NCI-H187 (cell line): ENCODE measurements at regions not wholly inside any gene's neighbourhood (a gene's known extent, or its start where the extent isn't known, plus 50 kb on each side); places are given as distances from the start of the nearest gene placed in this dataset.
"Not testable (repeated sequence)": the region's sequence is repeated elsewhere in the genome, so short reads cannot be mapped to it uniquely, and the experiment has no call there.

Source experiments
- DNase-seq, 2 experiments: peaks; one replicate each; lab custom pipeline; 2025; lab: John Stamatoyannopoulos, UW

DNA sequence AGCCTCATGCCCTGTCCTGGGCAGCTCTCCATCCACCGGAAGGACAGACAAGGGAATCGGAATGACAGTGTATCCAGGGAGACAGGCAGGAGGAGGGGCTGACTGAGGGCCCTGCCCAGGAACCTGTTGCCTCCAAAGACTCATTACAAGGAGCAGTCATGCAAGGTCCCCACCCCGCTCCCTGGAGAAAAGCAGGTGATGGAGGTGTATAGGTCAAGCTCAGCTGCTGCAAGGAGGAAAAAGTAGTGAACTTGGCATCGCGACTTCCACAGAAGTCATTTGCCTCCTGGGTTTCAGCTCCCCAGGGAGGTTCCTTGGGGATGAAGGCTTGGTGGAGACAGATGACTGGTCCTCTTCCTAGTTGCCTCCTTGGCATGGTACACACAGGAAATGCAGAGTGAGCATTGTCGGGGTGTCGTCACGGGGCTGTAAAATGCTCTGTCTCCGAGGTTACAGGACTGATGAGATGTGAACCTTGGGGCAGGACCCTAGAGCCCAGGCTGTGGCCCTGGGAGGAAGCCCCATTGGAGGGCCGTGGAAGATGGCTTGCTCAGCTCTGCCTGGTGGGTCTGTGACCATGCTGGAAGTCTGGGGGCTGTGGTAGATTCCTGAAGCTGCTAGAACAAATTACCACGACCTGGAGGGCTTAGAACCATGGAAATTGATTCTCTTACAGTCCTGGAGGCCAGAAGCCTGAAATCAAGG is 219.6 kb upstream of the C1orf174 start:
- no peak for DNase-seq

DNA sequence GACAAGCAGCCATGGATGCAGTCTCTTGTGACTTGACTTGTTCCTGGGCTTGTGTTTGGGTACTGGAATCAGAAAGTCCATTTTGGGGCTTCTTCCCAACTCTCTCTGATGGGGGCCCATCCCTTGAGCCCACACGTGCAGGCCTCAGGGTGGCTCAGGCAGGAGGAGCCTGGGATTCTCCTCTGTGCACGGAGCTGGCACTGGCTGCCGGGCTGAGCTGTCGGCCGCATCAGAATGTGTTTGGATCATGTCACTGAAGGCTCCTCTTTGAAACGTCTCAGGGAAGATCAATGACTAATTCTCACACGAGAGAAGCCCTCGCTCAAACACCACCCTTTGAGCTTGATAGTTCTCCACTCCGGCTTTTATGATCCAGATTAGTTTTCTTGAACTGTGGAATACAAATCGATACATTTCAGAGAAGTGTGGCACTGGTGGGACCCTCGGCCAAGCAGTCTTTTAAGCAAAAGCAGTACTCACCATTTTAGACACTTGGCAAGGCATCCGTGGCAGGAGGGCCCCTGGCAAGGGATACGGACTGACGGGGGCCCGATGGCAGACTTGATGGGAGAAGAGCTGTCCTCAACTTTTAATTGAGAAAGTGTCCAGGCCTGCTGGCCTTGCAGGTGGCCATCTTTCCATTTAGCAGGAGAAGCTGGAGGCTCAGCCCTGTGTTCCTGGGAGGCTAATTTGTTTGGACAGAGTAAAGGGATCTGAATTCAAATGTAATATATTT is 220.7 kb upstream of the C1orf174 start:
- DNase-seq: no peak

DNA sequence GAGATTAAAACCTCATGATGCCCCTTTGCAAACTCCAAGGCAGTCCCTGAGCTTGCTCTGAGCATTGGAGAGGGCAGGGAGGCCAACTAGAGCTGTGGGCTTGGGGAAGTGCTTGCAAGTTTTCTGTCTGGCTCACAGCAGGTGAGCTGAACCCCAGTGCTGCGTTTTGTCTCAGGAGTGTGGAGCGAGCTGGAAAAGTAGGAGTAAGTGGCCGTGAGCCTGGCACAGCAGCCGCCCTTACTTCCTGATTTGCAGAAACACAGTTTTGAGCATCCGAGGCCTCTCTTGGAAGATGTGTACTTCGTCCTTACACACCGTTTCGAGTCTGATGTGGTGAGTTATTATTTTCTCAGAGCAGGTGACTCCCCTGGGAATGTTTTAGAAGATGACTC is 221.2 kb upstream of the C1orf174 start:
- no peak for DNase-seq

DNA sequence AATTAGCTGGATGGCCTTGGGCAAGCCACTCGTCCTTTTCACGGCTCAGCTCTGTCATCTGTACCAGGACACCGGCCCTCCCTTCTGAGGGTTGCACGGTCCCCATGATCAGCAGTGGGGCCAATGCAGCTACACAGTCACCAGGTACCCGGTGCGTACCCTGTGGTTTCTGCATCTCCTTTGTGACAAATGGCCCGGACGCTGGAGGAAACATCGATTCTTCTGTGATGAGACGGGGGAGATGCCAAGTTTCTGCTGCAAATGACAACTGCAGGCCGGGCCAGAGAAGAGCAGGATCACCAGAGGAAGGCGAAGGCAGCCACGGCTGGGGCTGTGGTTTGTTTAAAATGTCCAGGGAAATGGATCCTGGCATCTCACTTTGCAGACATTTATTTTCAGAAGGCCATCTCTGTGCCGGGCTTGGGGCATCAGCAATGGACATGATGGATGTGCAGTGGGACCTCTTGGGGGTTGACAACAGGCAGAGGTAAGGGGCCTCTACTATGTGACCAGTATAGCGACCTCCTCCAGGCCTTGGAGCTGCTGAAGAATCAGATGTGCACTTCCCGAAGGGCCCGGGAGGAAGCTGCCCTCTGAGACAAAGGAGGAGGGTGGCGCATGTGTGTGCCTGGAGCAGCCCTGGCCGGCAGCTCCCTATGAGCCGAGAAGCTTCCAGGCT is 221.9 kb upstream of the C1orf174 start:
- DNase-seq: no peak

DNA sequence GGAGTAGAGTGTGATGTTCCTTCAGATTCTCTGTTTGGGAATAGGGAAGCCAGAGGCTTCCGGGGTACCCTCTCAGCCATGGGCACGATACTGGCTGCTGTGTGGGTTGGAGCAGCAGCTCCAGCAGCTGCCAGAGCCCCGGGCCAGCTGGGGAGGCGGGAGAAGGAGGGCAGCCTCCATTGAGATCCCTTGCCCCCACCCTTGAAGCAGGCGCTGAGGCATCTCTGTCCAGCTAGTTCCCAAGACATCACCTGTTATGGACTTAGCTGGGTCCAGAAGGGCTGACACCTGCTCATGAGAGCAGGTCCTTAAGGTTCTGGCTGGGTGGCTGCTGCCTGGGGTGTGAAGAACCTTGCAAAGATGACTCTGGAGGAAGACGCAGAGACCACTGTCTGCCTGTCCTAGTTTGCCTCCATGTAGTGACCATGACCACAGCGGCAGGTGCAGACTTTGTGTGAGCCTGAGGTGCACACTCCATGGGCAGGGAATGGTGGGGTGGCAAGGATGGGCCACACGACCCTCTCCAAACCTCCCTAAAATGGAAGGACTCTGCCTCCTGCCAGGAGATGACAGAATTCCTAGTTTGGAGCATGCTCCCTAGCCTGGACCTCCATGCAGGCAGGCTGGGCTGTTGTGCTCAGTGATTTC is 222.6 kb upstream of the C1orf174 start:
- no peak for DNase-seq

- DNase-seq: no peak
These were observed 224.6 kb upstream of the C1orf174 start for GRCh38 chr1:4124631-4125145.

DNA sequence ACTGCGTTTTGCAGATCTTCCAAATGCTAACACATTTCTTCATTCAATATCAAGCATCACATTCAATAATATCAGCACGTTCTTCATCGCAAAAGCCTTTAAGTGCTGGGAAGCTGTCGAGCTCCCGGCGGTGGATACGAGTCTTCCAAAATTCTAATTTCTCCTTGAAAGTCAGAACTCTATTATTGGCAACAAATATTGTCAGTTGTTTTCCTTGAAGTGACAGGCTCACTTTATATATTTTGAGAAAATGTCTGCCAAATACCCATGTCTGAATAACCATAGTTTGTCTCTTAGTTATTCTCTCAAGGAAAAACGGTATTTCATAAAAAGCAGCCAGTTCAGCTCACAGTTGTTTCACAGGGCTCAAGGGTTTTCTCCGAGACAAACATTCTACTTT is 226.2 kb upstream of the C1orf174 start:
- DNase-seq: no peak

DNA sequence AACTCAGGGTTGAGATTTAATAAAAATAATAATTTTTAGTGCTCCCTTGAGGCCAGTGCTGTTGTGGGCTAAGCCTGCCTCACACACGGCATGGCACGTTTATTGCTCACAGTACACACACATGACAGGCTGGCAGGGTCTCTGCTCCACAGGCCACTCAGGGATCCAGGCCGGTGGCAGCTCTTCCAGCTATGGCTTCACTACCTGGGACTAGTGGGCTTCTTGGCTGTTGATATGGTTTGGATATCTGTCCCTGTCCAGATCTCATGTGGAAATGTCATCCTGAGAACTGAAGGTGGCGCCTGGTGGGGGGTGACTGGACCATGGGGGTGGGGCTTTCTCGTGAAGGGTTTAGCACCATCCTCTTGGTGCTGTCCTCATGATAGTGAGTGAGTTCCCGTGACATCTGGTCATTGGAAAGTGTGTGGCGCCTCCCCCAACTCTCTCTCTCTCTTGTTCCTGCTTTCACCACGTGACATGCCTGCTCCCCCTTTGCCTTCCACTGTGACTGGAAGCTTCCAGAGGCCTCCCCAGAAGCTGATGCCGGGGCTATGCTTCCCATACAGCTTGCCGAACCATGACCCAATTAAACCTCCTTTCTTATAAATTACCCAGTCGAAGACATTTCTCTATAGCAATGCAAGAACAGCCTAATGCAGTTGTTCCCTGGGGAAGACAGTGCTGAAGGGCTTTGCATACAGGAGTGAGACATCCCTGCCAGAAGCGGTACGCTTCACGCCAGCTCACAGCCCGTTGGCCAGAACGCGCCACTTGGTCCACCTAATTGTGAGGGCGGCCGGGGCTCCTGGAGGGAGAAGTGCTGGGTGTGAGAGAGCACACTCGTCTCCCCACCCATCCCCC is 226.9 kb upstream of the C1orf174 start:
- no peak for DNase-seq

DNA sequence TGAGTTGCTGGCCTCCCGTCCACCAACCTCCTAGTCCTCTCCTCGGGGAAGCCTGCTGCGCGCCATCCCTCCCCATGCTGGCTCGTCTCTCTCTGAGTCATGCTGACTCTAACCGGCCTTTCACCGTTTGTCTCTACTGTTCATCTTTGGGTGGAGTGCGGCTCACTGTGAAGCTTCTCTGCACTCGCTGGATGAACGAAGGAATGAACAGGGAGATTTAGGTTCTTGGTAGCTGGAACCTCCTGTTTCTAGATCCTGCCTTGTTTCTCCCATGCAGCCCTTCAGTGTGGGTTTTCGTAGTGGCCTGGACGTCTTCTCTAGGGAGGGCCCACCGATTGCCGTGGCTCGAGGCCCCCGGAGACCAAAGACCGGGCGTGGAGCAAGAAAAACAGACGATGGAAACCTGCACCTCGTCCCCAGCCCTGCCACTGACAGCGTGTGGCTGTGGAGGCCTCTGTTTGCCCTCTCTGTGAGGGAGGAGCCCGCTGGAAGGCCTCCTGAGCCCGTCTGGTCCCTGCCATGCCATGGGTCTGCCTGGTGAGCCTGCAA is 227.6 kb upstream of the C1orf174 start:
- no peak for DNase-seq

- no peak for DNase-seq
These were observed 228.5 kb upstream of the C1orf174 start for GRCh38 chr1:4128616-4129015.

DNA sequence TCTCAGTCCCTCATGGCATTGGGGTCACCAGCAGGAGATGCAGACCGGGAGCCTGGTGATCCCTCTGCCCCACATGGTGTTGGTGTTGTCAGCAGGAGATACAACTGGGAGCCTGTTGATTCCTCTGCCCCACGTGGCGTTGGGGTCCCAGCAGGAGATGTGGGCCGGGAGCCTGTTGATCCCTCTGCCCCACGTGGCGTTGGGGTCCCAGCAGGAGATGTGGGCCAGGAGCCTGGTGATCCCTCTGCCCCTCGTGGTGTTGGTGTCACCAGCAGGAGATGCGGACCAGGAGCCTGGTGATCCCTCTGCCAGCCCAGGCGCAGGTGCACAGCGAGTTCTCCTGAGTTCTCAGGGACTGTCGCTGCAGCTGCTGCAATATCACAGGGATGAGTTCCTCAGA is 229.6 kb upstream of the C1orf174 start:
- DNase-seq: no peak

- no peak for DNase-seq
These were observed 230.0 kb upstream of the C1orf174 start for GRCh38 chr1:4130096-4130495.

GRCh38 chr1:4131734-4132133 is 231.7 kb upstream of the C1orf174 start:
- DNase-seq: no peak

GRCh38 chr1:4132352-4133296 is 232.6 kb upstream of the C1orf174 start:
- DNase-seq: no peak

- DNase-seq: no peak
These were observed 233.3 kb upstream of the C1orf174 start for GRCh38 chr1:4133297-4133938.

GRCh38 chr1:4133939-4134321 is 233.9 kb upstream of the C1orf174 start:
- no peak for DNase-seq

GRCh38 chr1:4135853-4136252 is 235.8 kb upstream of the C1orf174 start:
- DNase-seq: not testable (repeated sequence)

DNA sequence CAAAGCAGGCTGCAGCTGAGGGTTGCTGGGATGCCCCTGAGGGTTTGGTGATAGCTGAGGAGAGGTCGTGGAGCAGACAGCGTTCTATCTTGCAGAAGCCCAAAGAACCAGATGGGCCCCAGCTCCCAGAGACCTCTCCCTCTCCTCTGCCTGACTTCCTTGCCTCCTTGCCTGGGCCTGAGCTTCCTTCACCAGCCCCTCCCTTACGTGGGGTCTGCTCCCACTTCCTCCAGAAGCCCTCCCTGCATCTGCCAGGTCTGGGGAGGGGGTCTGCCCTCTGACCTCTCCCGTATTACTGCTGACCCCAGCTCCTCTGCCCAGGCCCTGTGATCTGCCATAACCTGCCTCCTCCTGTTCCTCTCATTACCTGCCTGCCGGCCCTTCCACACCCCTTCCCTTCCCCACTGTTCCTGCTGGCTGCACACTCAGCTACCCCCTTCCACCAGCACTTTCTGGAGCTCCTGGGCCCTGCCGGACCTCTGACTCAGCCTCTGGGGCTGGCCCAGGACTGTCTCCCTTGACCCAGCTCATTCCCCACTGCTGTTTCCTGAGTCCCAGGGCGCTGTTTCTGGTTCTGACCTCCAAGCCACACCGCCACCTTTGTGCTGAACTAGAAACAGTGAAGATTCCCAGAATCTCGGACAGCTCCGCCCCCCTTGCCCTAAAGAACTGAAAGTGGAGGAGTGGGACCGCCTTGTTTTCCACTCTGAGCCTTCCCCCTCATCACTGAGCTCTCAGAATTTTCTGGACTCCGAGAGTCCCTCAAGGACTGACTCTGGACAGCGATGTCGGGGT is 237.7 kb upstream of the C1orf174 start:
- no peak for DNase-seq

DNA sequence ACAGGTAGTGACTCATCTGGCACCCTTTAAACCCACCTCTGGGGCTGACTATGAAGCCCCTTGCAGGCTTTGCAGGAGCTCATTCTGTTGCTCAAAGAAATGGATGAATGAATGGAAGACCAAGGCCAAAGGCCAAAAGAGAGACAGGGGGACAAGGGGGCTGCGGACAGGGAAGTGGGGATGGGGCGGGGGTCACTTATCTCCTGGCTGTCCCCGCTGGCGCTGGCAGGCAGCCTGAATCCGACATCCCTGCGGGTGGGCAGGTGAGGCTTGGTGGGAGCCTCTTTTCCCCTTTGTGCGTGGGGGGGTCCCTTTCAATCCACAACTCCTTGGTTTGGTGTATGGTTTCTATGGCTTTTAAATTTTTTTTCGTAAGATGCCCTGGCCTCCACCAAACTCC is 239.6 kb upstream of the C1orf174 start:
- DNase-seq: no peak
